ENCODE measurements at regions not wholly inside any gene's neighbourhood (a gene's known extent, or its start where the extent isn't known, plus 50 kb on each side); places are given as distances from the start of the nearest gene placed in this dataset.

- Histone ChIP-seq H3K36me3 (ENCODE audit: low read depth) (no peaks in the 10 kb centered on the region), H3K4me3 (ENCODE audit: severe bottlenecking) (no peak overlapping the region), H3K27ac (ENCODE audit: poor library complexity, severe bottlenecking) (no peak overlapping the region), H3K9me3 (ENCODE audit: severe bottlenecking) (no peaks in the 10 kb centered on the region), H3K4me1 (ENCODE audit: insufficient read depth, poor library complexity, severe bottlenecking) (no peaks in the 10 kb centered on the region), H3K27me3 (ENCODE audit: insufficient read depth, poor library complexity, severe bottlenecking) (no peaks in the 10 kb centered on the region)
- no peak for TF ChIP-seq CTCF (IDR thresholded peaks at IDR 0.05; ENCODE audit: poor library complexity, severe bottlenecking)
- ATAC-seq (ENCODE audit: low read depth), result no peak
- DNase-seq (ENCODE audit: low spot score), result no peak
Observed at GRCh38 chr14:58815794-58816193, 178.0 kb downstream of the DACT1 start.

- ATAC-seq (ENCODE audit: low read depth), result no peak
- Histone ChIP-seq H3K27ac (ENCODE audit: poor library complexity, severe bottlenecking) (no peak overlapping the region), H3K27me3 (ENCODE audit: insufficient read depth, poor library complexity, severe bottlenecking) (no peaks in the 10 kb centered on the region), H3K4me1 (ENCODE audit: insufficient read depth, poor library complexity, severe bottlenecking) (no peaks in the 10 kb centered on the region), H3K9me3 (ENCODE audit: severe bottlenecking) (no peaks in the 10 kb centered on the region), H3K36me3 (ENCODE audit: low read depth) (no peaks in the 10 kb centered on the region), H3K4me3 (ENCODE audit: severe bottlenecking) (no peak overlapping the region)
- DNase-seq (ENCODE audit: low spot score), result no peak
- no peak for TF ChIP-seq CTCF (IDR thresholded peaks at IDR 0.05; ENCODE audit: poor library complexity, severe bottlenecking)
Observed at GRCh38 chr14:58816416-58817115, 178.8 kb downstream of the DACT1 start.

- ATAC-seq (ENCODE audit: low read depth) (no peak), DNase-seq (ENCODE audit: low spot score) (no peak)
- no peak overlapping the region for H3K27ac ChIP-seq (ENCODE audit: poor library complexity, severe bottlenecking)
- no peak for TF ChIP-seq CTCF (IDR thresholded peaks at IDR 0.05; ENCODE audit: poor library complexity, severe bottlenecking)
- no peaks in the 10 kb centered on the region for H3K4me1 ChIP-seq (ENCODE audit: insufficient read depth, poor library complexity, severe bottlenecking)
- H3K36me3 ChIP-seq (ENCODE audit: low read depth), result no peaks in the 10 kb centered on the region
- no peaks in the 10 kb centered on the region for H3K27me3 ChIP-seq (ENCODE audit: insufficient read depth, poor library complexity, severe bottlenecking)
- H3K4me3 ChIP-seq (ENCODE audit: severe bottlenecking), result no peak overlapping the region
- H3K9me3 ChIP-seq (ENCODE audit: severe bottlenecking), result no peaks in the 10 kb centered on the region
Observed at GRCh38 chr14:58817846-58818245, 180.1 kb downstream of the DACT1 start.

- no peak for DNase-seq (ENCODE audit: low spot score)
- ATAC-seq (ENCODE audit: low read depth), result no peak
- no peak for TF ChIP-seq CTCF (IDR thresholded peaks at IDR 0.05; ENCODE audit: poor library complexity, severe bottlenecking)
- Histone ChIP-seq H3K27ac (ENCODE audit: poor library complexity, severe bottlenecking) (no peak overlapping the region), H3K4me3 (ENCODE audit: severe bottlenecking) (no peak overlapping the region), H3K4me1 (ENCODE audit: insufficient read depth, poor library complexity, severe bottlenecking) (no peaks in the 10 kb centered on the region), H3K27me3 (ENCODE audit: insufficient read depth, poor library complexity, severe bottlenecking) (no peaks in the 10 kb centered on the region), H3K36me3 (ENCODE audit: low read depth) (no peaks in the 10 kb centered on the region), H3K9me3 (ENCODE audit: severe bottlenecking) (no peaks in the 10 kb centered on the region)
Observed at GRCh38 chr14:58820032-58820431, 182.3 kb downstream of the DACT1 start.

- no peak overlapping the region for H3K4me3 ChIP-seq (ENCODE audit: severe bottlenecking)
- H3K27ac ChIP-seq (ENCODE audit: poor library complexity, severe bottlenecking), result no peak overlapping the region
- no peaks in the 10 kb centered on the region for H3K9me3 ChIP-seq (ENCODE audit: severe bottlenecking)
- ATAC-seq (ENCODE audit: low read depth) (peak; percentile 96), DNase-seq (ENCODE audit: low spot score) (no peak)
- H3K27me3 ChIP-seq (ENCODE audit: insufficient read depth, poor library complexity, severe bottlenecking), result no peaks in the 10 kb centered on the region
- H3K4me1 ChIP-seq (ENCODE audit: insufficient read depth, poor library complexity, severe bottlenecking), result no peaks in the 10 kb centered on the region
- no peaks in the 10 kb centered on the region for H3K36me3 ChIP-seq (ENCODE audit: low read depth)
- no peak for TF ChIP-seq CTCF (IDR thresholded peaks at IDR 0.05; ENCODE audit: poor library complexity, severe bottlenecking)
Observed at GRCh38 chr14:58821421-58821820, 183.7 kb downstream of the DACT1 start.

Measured in RWPE2 (cell line).